A673 (cell line): ENCODE measurements at regions not wholly inside any gene's neighbourhood (a gene's known extent, or its start where the extent isn't known, plus 50 kb on each side); places are given as distances from the start of the nearest gene placed in this dataset.

ENCODE experiments used
- BruUV-seq: library from RNA; stranded (reverse); fragments of 400-500 nt; replicated peaks from 2 replicates; lab custom pipeline; 2021; lab: Mats Ljungman, UMichigan
- CTCF ChIA-PET: fragments of 300-600 bp; sonication (Branson Sonifier 250); formaldehyde crosslinking; loops from one replicate; lab custom pipeline; 2022; ENCODE audit warnings: antibody characterized with exemption; lab: Charles Lee
- POLR2A ChIA-PET: fragments of 300-600 bp; sonication (Branson Sonifier 250); formaldehyde crosslinking; loops from one replicate; lab custom pipeline; 2022; ENCODE audit warnings: antibody characterized with exemption; ENCODE audit not compliant: low non-redundant PET; lab: Charles Lee
- DNase-seq: peaks from one replicate; pipeline ENCODE4 v3.0.0-alpha.2; 2015; ENCODE audit warnings: low spot score
- H3K27ac ChIP-seq: fragments of 200-600 bp; sonication (generic); 2 replicates; pipeline ENCODE4 v1.5.1; 2016; ENCODE audit warnings: mixed run types, low read depth, mild to moderate bottlenecking, mixed read lengths, antibody characterized with exemption, low read length; ENCODE audit not compliant: poor library complexity, severe bottlenecking
- H3K27me3 ChIP-seq: fragments of 200-600 bp; sonication (generic); replicated peaks from 2 replicates; pipeline ENCODE4 v1.6.1; 2017; ENCODE audit warnings: mixed run types, low read depth, mild to moderate bottlenecking, mixed read lengths, antibody characterized with exemption, low read length; ENCODE audit not compliant: insufficient read depth, poor library complexity
- H3K36me3 ChIP-seq: fragments of 200-600 bp; sonication (generic); 2 replicates; pipeline ENCODE4 v1.6.1; 2016; ENCODE audit warnings: mixed run types, mild to moderate bottlenecking, mixed read lengths, antibody characterized with exemption, low read length; ENCODE audit not compliant: insufficient read depth, poor library complexity, severe bottlenecking
- H3K4me1 ChIP-seq: fragments of 200-600 bp; sonication (generic); 2 replicates; pipeline ENCODE4 v1.6.1; 2017; ENCODE audit warnings: mixed run types, mild to moderate bottlenecking, mixed read lengths, antibody characterized with exemption, low read length; ENCODE audit not compliant: insufficient read depth, poor library complexity, severe bottlenecking
- H3K4me3 ChIP-seq: fragments of 200-600 bp; sonication (generic); 2 replicates; pipeline ENCODE4 v1.5.1; 2016; ENCODE audit warnings: low read depth, mixed run types, mild to moderate bottlenecking, mixed read lengths, low read length; ENCODE audit not compliant: poor library complexity, severe bottlenecking
- H3K9me3 ChIP-seq: fragments of 200-600 bp; sonication (generic); 2 replicates; pipeline ENCODE4 v1.6.1; 2016; ENCODE audit warnings: mixed run types, low read depth, mild to moderate bottlenecking, mixed read lengths, antibody characterized with exemption, low read length; ENCODE audit not compliant: poor library complexity, severe bottlenecking
- EZH2 ChIP-seq: fragments of 200-600 bp; sonication (generic); IDR thresholded peaks from 2 replicates; pipeline ENCODE4 v1.6.1; 2017; ENCODE audit warnings: borderline replicate concordance, low read depth, mild to moderate bottlenecking, mixed read lengths, antibody characterized with exemption, low read length; ENCODE audit not compliant: poor library complexity, severe bottlenecking
- intact Hi-C: fragments of 100-400 bp; cut with micrococcal nuclease; formaldehyde crosslinking; loops from one replicate; pipeline ENCODE4 v1.10.0; 2022; ENCODE audit not compliant: unreplicated experiment
- TF ChIP-seq, protein P1 (sequence below): fragments of 300-800, 200-600 bp; sonication (generic); conservative IDR thresholded peaks from 2 replicates; pipeline ENCODE4 v1.5.1; 2017; ENCODE audit warnings: low read depth, mild to moderate bottlenecking, antibody characterized with exemption, low read length, moderate library complexity, mixed read lengths

DNA sequence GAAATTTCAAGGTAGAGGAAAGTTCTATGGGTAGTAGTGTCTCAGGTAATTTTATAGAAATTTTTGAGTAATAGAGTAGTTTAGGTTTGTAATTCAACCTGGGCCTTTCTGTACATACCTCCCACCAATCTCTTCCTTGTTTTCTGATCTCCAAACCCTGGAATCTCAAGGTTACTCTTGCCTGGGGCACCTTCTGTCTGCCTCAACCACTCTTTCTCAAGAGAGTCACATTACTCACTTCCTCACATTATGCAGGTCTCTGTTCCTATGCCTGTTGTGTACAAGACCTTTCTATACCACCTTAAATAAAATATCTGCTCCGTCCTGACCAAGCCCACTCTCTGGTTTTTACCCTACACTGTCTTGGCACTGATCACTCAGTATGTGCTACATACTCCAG lies 412.6 kb upstream of the CTNND2 start:
- no peak for DNase-seq
- POLR2A ChIA-PET: no interaction called here
- CTCF ChIA-PET: no interaction called here

DNA sequence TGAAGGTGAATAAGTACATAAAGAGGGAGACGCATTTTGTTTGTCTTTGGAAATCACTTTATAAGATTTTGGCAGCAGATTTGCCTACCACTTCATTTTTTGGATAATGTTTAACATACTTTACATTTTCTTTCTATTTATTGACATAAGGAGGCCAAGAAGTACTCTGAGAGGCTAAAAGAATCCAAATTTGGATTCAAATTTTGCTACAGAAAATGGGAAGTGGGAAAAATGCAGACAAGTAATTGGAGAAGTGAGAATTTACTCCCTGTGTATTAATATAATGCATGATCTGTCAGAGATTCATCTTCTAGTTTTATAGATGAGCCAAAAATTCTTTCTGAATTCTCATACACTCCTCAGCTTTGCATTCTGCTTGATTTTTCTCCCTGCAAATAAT lies 411.2 kb upstream of the CTNND2 start:
- CTCF ChIA-PET: no interaction called here
- H3K27me3 ChIP-seq: no peaks in the 10 kb centered on the region
- DNase-seq: no peak
- intact Hi-C loops: no loop called here
- no TSS peak for BruUV-seq
- H3K9me3 ChIP-seq: peaks cover 29% of the 10 kb centered on the region
- no peak overlapping the region for H3K4me3 ChIP-seq
- H3K4me1 ChIP-seq: no peaks in the 10 kb centered on the region
- H3K36me3 ChIP-seq: no peaks in the 10 kb centered on the region
- no peak for TF ChIP-seq EZH2
- TF ChIP-seq, protein P1, sequence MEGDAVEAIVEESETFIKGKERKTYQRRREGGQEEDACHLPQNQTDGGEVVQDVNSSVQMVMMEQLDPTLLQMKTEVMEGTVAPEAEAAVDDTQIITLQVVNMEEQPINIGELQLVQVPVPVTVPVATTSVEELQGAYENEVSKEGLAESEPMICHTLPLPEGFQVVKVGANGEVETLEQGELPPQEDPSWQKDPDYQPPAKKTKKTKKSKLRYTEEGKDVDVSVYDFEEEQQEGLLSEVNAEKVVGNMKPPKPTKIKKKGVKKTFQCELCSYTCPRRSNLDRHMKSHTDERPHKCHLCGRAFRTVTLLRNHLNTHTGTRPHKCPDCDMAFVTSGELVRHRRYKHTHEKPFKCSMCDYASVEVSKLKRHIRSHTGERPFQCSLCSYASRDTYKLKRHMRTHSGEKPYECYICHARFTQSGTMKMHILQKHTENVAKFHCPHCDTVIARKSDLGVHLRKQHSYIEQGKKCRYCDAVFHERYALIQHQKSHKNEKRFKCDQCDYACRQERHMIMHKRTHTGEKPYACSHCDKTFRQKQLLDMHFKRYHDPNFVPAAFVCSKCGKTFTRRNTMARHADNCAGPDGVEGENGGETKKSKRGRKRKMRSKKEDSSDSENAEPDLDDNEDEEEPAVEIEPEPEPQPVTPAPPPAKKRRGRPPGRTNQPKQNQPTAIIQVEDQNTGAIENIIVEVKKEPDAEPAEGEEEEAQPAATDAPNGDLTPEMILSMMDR: no peak
- POLR2A ChIA-PET: no interaction called here
- H3K27ac ChIP-seq: no peak overlapping the region

More for the DNA sequence above, 412.6 kb upstream of the CTNND2 start:
- H3K36me3 ChIP-seq: no peaks in the 10 kb centered on the region
- no peaks in the 10 kb centered on the region for H3K4me1 ChIP-seq
- H3K9me3 ChIP-seq: peaks cover 35% of the 10 kb centered on the region
- TF ChIP-seq, protein P1: no peak
- no peak for TF ChIP-seq EZH2
- H3K27ac ChIP-seq: no peak overlapping the region
- BruUV-seq: no TSS peak
- no peak overlapping the region for H3K4me3 ChIP-seq
- intact Hi-C loops: no loop called here
- H3K27me3 ChIP-seq: no peaks in the 10 kb centered on the region

DNA sequence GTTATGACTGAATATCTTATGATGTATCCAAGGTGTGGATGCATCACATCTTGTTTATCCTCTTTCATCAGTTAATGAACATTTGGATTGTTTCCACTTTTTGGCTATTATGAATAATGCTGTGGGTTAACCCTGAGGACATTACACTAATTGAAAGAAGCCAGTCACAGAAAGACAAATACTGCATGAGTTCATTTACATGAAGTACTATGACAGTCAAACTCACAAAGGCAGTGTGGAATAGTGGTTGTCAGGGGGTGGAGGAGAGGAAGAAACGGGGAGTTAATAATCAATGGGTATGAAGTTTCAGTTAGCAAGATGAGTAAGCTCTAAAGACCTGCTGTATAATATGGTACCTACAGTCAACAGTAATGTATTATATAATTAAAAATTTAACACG lies 409.4 kb upstream of the CTNND2 start:
- Histone ChIP-seq H3K4me1 (no peaks in the 10 kb centered on the region), H3K27me3 (no peaks in the 10 kb centered on the region), H3K36me3 (no peaks in the 10 kb centered on the region), H3K4me3 (no peak overlapping the region), H3K27ac (no peak overlapping the region), H3K9me3 (peaks cover 31% of the 10 kb centered on the region)
- intact Hi-C loops: no loop called here
- no peak for TF ChIP-seq EZH2
- TF ChIP-seq, protein P1: no peak
- CTCF ChIA-PET: no interaction called here
- no TSS peak for BruUV-seq
- DNase-seq: no peak
- POLR2A ChIA-PET: no interaction called here
